ENCODE measurements at regions not wholly inside any gene's neighbourhood (a gene's known extent, or its start where the extent isn't known, plus 50 kb on each side); places are given as distances from the start of the nearest gene placed in this dataset.
"Not testable (repeated sequence)": the region's sequence is repeated elsewhere in the genome, so short reads cannot be mapped to it uniquely, and the experiment has no call there.

DNA sequence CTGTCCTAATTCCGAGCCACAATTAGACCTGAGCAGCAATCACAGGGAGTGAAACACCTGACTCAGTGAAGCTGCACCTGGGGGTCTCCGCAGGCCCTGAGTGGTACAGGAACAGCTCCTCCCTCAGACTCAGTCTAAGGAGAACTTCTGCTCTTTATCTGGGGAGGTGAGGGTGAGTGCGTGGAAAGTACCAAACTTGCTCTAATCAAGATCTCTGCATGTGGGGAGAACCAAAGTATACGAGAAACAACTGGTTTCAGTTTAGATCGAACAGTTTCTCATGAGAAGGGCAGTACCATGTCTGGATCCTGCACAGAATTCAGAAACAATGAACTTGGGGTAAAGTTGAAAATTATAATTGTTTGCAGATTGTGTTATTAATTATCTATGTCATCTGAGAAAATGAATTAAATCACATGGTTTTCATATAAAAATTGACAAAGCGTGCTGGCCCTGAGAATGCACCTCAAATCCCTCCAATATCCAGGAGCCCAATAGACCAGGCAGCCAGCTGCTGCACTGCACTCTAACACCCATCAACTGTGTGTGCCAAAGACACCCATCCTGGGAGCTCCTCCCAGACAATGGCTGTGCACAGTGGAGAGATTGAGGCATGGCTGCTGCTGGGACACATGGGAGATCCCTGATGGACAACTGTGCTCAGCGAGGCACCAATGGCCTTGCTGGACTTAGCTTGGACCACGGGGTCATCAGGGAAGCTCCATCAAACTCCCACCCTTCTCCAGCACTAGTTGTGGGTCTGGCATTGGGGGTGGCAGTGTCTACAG, 803.8 kb downstream of the TMEM121 start:
- not testable (repeated sequence) for DNase-seq (ENCODE audit: low read depth in 1 of 2, low spot score in 1 of 2)

DNA sequence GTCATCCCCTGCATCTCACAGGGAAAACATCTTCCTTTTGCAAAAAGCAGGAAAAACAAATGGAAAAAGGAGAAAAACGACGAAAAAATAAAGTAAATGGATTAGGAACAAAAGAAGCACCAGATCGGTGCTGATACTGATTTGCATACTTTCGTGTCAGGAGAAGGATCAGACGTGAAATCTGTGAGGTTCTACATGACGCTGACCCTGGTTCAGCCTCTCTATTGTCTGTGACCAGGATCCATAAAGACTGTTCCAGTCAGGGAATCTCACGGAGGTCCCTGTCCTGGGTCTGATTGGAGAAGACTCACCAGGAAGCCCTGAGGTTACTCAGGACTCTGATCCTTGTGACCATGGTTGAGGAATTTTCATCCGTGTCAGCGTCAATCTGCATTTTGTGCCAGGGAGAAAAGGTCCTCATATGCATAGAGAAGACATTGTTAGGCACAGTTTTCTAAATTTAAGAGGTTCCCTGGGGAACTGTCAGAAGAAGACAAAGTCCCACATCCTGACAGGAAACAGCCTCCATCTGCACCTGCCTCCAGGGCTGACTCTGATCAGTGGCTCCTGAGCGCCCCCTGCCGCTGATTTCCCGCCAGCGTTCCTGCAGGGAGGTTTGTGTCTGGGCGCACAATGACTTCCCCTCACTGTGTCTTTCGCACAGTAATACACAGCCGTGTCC, 808.2 kb downstream of the TMEM121 start:
- DNase-seq (ENCODE audit: low read depth in 1 of 2, low spot score in 1 of 2), result peak; percentile 82 to 89

DNA sequence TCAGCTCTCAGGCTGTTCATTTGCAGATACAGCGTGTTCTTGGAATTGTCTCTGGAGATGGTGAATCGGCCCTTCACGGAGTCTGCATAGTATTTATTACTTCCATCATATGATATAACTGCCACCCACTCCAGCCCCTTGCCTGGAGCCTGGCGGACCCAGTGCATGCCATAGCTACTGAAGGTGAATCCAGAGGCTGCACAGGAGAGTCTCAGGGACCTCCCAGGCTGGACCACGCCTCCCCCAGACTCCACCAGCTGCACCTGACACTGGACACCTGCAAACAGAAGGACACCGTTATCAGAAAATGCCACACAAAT, 808.7 kb downstream of the TMEM121 start:
- DNase-seq (ENCODE audit: low read depth in 1 of 2, low spot score in 1 of 2), result not testable (repeated sequence)

- DNase-seq (ENCODE audit: low read depth in 1 of 2, low spot score in 1 of 2), result not testable (repeated sequence)
These were observed 812.4 kb downstream of the TMEM121 start for GRCh38 chr14:106338775-106339174.

DNA sequence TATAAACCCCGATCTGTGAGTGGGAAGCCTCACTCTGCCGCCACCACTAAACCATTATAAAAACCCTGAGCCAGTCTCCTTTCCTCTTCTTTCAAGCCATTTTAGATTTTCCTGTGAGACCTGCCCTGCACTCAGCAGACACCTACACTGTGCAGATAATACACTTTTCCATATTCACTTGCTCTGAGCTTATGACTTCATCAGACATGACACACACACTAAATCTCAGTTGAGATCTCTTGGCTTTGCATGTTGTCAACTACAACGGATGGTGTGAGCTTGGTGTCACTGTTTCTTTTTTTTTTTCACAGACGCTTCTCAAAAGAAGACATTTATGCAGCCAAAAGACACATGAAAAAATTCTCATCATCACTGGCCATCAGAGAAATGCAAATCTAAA, 814.3 kb downstream of the TMEM121 start:
- not testable (repeated sequence) for DNase-seq (ENCODE audit: low read depth in 1 of 2, low spot score in 1 of 2)

DNA sequence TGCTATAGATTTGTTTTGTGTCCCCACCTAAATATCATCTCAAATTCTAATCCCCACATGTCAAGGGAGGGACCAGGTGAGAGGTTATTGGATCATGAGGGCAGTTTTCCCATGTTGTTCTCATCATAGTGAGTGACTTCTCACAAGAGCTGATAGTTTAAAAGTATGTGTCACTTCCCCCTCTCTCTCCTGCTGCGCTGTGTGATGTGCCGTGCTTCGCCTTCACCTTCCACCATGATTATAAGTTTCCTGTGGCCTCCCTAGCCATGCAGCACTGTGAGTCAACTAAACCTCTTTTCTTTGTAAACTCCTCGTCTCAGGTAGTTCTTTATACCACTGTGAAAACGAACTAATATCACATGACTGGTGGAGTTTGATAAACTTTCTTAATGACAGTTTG, 814.8 kb downstream of the TMEM121 start:
- DNase-seq (ENCODE audit: low read depth in 1 of 2, low spot score in 1 of 2), result not testable (repeated sequence)

DNA sequence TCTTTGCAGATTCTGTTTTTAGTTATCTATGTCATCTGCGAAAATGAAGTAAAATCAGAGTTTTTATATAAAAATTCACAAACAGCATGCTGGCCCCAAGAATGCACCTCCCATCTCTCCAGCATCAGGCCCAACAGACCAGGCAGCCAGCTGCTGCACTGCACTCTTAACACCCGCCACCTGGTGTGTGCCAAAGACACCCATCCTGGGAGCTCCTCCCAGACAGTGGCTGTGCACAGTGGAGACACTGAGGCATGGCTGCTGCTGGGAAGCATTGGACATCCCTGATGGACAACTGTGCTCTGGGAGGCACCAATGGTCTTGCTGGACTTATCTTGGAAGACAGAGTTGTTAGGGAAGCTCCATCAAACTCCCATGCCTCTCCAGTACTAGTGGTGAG, 817.2 kb downstream of the TMEM121 start:
- DNase-seq (ENCODE audit: low read depth in 1 of 2, low spot score in 1 of 2), result no peak

DNA sequence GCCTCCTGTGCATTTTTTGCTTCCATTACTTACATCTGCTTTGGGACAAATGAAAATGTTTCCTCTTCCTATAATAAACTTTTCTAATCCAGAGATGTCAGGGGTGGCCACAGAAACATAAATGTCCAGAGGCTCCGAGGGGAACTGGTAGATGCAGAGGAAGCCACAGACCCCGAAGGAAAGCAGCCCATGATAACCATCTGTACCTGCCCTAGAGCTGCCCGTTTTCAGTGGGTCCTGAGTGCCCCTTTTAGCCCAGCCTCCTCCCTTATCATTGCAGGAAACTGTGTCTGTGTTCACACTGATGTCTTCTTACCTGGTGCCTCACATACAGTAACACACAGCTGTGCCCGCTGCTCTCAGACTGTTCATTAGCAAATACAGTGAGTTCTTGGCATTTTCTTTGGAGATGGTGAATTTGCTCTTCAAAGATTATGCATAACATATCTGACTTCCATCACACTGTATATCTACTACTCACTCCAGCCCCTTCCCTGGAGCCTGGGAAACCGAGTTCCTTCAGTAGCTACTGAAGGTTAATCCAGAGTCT, 817.8 kb downstream of the TMEM121 start:
- DNase-seq (ENCODE audit: low read depth in 1 of 2, low spot score in 1 of 2), result not testable (repeated sequence)

- not testable (repeated sequence) for DNase-seq (ENCODE audit: low read depth in 1 of 2, low spot score in 1 of 2)
These were observed 818.6 kb downstream of the TMEM121 start for GRCh38 chr14:106344791-106345479.

GRCh38 chr14:106346084-106346483, 819.7 kb downstream of the TMEM121 start:
- DNase-seq (ENCODE audit: low read depth in 1 of 2, low spot score in 1 of 2), result no peak

- no peak for DNase-seq (ENCODE audit: low read depth in 1 of 2, low spot score in 1 of 2)
These were observed 820.3 kb downstream of the TMEM121 start for GRCh38 chr14:106346534-106347290.

DNA sequence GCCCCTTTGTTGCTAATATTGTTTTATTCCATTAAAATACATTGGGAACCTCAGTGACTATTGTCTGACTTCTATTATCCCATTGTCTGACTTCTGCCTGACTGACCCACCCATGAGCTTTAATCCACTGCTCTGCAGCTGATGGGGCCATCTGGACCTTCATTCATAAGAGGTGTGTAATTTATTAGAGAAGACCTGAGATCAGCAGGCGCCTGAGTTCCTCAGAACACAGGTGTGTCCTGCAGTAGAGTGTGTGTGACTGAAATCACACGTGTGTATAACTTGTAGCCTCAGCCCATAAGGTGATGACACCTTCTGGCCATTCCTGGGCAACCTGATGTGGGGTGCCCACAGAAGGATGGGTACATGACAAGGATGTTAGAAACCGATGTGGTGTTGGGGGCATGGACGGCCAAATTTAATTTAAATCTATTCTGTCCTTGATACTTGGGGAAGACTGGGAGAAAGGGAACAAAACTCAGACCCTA, 821.0 kb downstream of the TMEM121 start:
- no peak for DNase-seq (ENCODE audit: low read depth in 1 of 2, low spot score in 1 of 2)

DNA sequence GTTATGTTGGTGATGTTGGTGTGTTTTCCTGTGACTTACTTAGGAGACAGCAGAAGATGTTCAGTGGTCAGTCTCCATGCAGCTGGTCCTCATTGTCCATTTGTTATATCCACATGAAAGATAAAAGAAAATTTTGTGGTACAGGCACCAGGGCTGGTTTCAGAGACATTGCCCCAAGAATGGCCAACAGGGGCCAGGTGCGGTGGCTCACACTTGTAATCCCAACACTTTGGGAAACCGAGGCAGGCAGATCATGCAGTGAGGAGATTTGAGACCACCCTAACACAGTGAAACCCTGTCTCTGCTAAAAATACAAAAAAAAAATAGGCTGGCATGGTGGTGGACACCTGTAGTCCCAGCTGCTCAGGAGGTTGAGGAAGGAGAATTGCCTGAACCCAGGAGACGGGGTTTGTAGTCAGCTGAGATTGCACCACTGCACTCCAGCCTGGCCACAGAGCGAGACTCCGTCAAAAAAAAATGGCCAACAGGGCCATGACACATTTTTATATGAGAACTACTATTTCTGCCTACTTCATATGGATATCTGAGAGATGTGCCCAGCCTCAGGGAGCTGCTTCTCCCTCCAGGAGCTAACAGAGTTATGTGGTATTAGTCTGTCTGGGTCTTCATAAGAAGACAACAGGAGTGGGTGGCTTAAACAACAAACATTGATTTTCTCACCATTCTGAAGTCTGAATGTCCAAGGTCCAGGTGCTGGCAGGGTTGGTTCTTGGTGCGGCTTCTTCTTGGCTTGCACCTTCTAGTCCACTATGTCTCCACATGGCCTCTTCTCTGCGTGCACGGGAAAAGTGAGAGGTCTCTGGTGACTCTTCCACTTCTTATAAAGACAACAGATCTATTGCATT, 821.7 kb downstream of the TMEM121 start:
- no peak for DNase-seq (ENCODE audit: low read depth in 1 of 2, low spot score in 1 of 2)

GRCh38 chr14:106348873-106349540, 822.6 kb downstream of the TMEM121 start:
- peak; percentile 34 to 46 for DNase-seq (ENCODE audit: low read depth in 1 of 2, low spot score in 1 of 2)

DNA sequence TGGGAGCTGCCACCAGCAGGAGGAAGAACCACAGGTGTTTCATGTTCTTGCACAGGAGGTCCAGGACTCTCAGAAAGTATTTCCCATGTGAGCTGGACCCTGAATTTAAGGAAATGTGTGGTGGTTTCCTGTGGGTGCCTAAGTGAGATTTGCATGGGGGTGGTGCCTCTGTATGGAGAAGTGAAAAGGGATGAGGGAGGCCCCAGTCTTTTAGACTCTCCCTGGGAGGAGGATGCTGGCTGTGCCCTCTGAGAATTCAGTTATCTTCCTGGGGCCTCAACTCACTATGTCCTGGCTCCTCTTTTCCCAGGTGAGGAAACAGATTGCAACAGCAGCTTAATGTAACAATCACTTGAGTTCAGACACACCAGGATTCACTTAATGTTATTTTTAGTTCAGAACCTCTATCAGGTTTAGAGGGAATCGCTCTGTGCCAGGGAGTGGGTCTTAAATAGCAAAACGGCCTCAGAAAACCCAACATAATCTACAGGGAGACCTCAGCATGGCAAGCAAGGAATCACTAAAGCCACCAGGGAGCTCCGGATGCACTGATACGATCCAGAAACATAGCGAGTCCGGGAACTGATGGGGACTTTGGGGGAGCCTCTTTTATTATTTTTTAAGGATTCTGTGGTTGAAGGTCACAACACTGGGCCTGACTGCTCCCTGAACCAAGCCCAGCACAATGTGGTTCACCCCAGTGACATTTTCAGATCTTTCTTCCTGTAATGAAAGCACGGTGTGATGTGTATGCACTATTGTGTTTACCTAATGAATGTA, 823.5 kb downstream of the TMEM121 start:
- DNase-seq (ENCODE audit: low read depth in 1 of 2, low spot score in 1 of 2), result not testable (repeated sequence)

DNA sequence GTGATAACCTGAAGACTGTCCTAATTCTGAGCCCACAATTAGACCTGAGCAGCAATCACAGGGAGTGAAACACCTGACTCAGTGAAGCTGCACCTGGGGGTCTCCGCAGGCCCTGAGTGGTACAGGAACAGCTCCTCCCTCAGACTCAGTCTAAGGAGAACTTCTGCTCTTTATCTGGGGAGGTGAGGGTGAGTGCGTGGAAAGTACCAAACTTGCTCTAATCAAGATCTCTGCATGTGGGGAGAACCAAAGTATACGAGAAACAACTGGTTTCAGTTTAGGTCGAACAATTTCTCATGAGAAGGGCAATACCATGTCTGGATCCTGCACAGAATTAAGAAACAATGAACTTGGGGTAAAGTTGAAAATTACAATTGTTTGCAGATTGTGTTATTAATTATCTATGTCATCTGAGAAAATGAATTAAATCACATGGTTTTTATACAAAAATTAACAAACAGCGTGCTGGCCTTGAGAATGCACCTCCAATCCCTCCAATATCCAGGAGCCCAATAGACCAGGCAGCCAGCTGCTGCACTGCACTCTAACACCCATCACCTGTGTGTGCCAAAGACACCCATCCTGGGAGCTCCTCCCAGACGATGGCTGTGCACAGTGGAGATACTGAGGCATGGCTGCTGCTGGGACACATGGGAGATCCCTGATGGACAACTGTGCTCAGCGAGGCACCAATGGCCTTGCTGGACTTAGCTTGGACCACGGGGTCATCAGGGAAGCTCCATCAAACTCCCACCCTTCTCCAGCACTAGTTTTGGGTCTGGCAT, 828.8 kb downstream of the TMEM121 start:
- DNase-seq (ENCODE audit: low read depth in 1 of 2, low spot score in 1 of 2), result not testable (repeated sequence)

GRCh38 chr14:106355881-106356642, 829.7 kb downstream of the TMEM121 start:
- not testable (repeated sequence) for DNase-seq (ENCODE audit: low read depth in 1 of 2, low spot score in 1 of 2)
